Prostate gland (tissue), 2 donors: ENCODE measurements at regions not wholly inside any gene's neighbourhood (a gene's known extent, or its start where the extent isn't known, plus 50 kb on each side); places are given as distances from the start of the nearest gene placed in this dataset.
"Not testable (repeated sequence)": the region's sequence is repeated elsewhere in the genome, so short reads cannot be mapped to it uniquely, and the experiment has no call there.

ENCODE experiments used
- CTCF ChIP-seq, 4 experiments: fragments of 200-600 bp in 2 of 4; fragments of 450-650 bp in 2 of 4; sonication (generic) in 2 of 4; IDR thresholded peaks; 1 replicate in 3 of 4; 2 replicates in 1 of 4; pipeline ENCODE4 v1.5.1; 2016 to 2019; ENCODE audit warnings: antibody characterized with exemption in 4 of 4, mild to moderate bottlenecking in 2 of 4, moderate library complexity in 2 of 4
- POLR2A ChIP-seq: fragments of 450-650 bp; IDR thresholded peaks from one replicate; pipeline ENCODE4 v1.6.1; 2016; ENCODE audit warnings: antibody characterized with exemption, mild to moderate bottlenecking
- POLR2AphosphoS5 ChIP-seq: sonication (generic); formaldehyde crosslinking; IDR thresholded peaks from one replicate; pipeline ENCODE4 v1.6.1; 2017; ENCODE audit warnings: antibody characterized with exemption

GRCh38 chr20:29606171-29606570 is 1651.3 kb upstream of the DEFB115 start:
- TF ChIP-seq CTCF (IDR thresholded peaks at IDR 0.05); POLR2AphosphoS5; POLR2A: not testable (repeated sequence)
